ENCODE measurements at regions not wholly inside any gene's neighbourhood (a gene's known extent, or its start where the extent isn't known, plus 50 kb on each side); places are given as distances from the start of the nearest gene placed in this dataset.

DNA sequence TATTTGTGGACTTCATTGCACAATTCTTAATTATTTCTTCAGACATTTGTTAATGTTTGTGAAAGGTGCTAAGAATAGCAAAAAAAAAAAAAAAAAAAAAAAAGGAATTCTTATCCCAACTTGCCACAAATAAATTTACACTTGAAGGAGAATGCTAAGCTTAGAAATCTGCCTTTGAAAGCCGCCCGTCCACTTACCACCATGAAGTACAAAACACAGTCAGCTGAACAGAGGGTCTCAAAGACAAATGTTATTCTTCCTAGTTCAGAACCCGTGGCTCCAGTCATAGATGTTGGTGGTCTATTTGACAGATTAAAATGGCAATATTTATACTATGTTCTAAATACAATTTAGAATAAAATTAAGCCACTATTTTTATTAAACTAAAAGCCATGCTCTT is 141.2 kb downstream of the ELAPOR2 start:
- FAIRE-seq, result no peak
- DNase-seq (ENCODE audit: extremely low spot score, insufficient read length, low read depth), result no peak

DNA sequence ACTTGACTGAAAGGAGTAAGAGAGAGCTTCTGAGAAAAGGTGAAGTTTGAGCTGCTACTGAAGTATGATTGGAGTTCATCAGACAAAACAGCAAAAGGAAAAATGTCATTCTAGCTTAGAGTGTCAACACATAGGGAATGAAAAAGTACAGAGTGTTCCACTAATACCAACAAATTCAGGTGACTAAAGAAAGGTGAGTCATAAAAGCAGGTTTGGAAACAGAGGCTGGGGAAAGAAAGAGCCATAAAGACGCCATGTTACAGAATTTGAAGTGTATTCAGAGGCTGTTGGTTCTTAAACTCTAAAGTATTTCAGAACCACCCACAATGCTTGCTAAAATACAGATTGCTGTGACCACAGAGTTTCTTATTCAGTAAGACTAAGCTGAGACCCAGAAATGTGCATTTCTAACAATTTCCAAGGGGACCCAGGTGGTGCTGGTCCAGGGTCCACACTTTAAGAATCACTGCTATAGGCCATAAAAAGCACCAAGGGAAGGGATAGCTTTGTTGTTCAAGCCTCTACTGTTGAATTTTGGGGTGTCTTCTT is 143.1 kb downstream of the ELAPOR2 start:
- DNase-seq (ENCODE audit: extremely low spot score, insufficient read length, low read depth) (no peak), FAIRE-seq (no peak)

DNA sequence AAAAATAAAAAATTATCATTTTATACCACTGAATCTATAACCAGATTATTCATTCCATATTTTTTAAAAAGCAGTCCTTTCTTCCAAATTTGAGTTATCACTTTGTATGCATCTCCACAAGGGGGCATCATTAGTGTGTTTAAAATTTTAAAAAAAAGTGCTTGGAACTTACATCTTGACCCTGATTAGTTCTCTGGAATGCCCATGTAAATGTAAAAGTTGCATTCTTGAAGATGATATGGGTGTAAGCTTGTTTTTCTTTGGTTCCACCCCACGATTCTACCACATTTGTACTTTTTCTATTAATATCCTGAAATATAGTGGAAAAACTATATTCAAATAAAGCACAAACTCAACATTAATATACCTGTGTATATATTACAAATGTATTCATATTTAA is 144.9 kb downstream of the ELAPOR2 start:
- FAIRE-seq, result peak; percentile 21
- no peak for DNase-seq (ENCODE audit: extremely low spot score, insufficient read length, low read depth)

Data from GM18507 (cell line).